ENCODE measurements at regions not wholly inside any gene's neighbourhood (a gene's known extent, or its start where the extent isn't known, plus 50 kb on each side); places are given as distances from the start of the nearest gene placed in this dataset.

GRCh38 chr12:83408851-83409250 lies 722.1 kb downstream of the TMTC2 start:
- peak; percentile 1 for DNase-seq

- no peak for DNase-seq
These were observed 721.4 kb downstream of the TMTC2 start for GRCh38 chr12:83408146-83408545.

- DNase-seq: no peak
These were observed 717.8 kb downstream of the TMTC2 start for GRCh38 chr12:83404521-83404920.

- no peak for DNase-seq
These were observed 703.5 kb downstream of the TMTC2 start for GRCh38 chr12:83390186-83390585.

- DNase-seq: no peak
These were observed 702.7 kb downstream of the TMTC2 start for GRCh38 chr12:83389237-83389996.

- no peak for DNase-seq
These were observed 701.8 kb downstream of the TMTC2 start for GRCh38 chr12:83388551-83388950.

GRCh38 chr12:83386527-83387264 lies 700.0 kb downstream of the TMTC2 start:
- DNase-seq: no peak

GRCh38 chr12:83378186-83378727 lies 691.6 kb downstream of the TMTC2 start:
- DNase-seq: no peak

GRCh38 chr12:83365317-83365716 lies 678.6 kb downstream of the TMTC2 start:
- DNase-seq: no peak

- no peak for DNase-seq
These were observed 674.8 kb downstream of the TMTC2 start for GRCh38 chr12:83361475-83361874.

- DNase-seq: no peak
These were observed 674.4 kb downstream of the TMTC2 start for GRCh38 chr12:83361071-83361470.

GRCh38 chr12:83349907-83350611 lies 663.4 kb downstream of the TMTC2 start:
- DNase-seq: no peak

GRCh38 chr12:83346333-83346732 lies 659.6 kb downstream of the TMTC2 start:
- DNase-seq: no peak

- no peak for DNase-seq
These were observed 657.1 kb downstream of the TMTC2 start for GRCh38 chr12:83343767-83344166.

GRCh38 chr12:83335748-83336147 lies 649.0 kb downstream of the TMTC2 start:
- DNase-seq: no peak

GRCh38 chr12:83326666-83327065 lies 640.0 kb downstream of the TMTC2 start:
- no peak for DNase-seq

GRCh38 chr12:83323866-83324265 lies 637.2 kb downstream of the TMTC2 start:
- DNase-seq: no peak

GRCh38 chr12:83322809-83323208 lies 636.1 kb downstream of the TMTC2 start:
- peak; percentile 17 for DNase-seq

- DNase-seq: no peak
These were observed 635.3 kb downstream of the TMTC2 start for GRCh38 chr12:83321971-83322370.

- DNase-seq: no peak
These were observed 633.6 kb downstream of the TMTC2 start for GRCh38 chr12:83320350-83320749.

- DNase-seq: peak; percentile 77
These were observed 631.8 kb downstream of the TMTC2 start for GRCh38 chr12:83318386-83319098.

GRCh38 chr12:83317595-83317994 lies 630.9 kb downstream of the TMTC2 start:
- no peak for DNase-seq

GRCh38 chr12:83313827-83314226 lies 627.1 kb downstream of the TMTC2 start:
- DNase-seq: no peak

Measured in fibroblast of upper back skin (primary cell).